Cardiac muscle cell (in vitro differentiated cells and primary cell): ENCODE measurements at regions not wholly inside any gene's neighbourhood (a gene's known extent, or its start where the extent isn't known, plus 50 kb on each side); places are given as distances from the start of the nearest gene placed in this dataset.
A peak's percentile ranks its signal among the peaks of the same experiment; 100 is the strongest.

Source experiments
- DNase-seq, 2 donors: peaks; one replicate each; pipeline versions ENCODE4 v3.0.0 to v3.0.0-alpha.2; 2010 to 2017; ENCODE audit warnings: low read depth in 1 of 2, low spot score in 1 of 2
- H3K27ac ChIP-seq: fragments of 200-600 bp; sonication (generic); 2 replicates; pipeline ENCODE4 v1.5.1; 2016
- H3K27me3 ChIP-seq: fragments of 200-600 bp; sonication (generic); 2 replicates; pipeline ENCODE4 v1.6.0; 2016; ENCODE audit warnings: control low read depth
- H3K36me3 ChIP-seq: fragments of 200-600 bp; sonication (generic); 2 replicates; pipeline ENCODE4 v1.5.1; 2016; ENCODE audit warnings: control low read depth
- H3K4me1 ChIP-seq: fragments of 200-600 bp; sonication (generic); 2 replicates; pipeline ENCODE4 v1.8.1; 2017; ENCODE audit warnings: low read depth, mild to moderate bottlenecking, mixed run types
- H3K4me3 ChIP-seq: fragments of 200-600 bp; sonication (generic); 2 replicates; pipeline ENCODE4 v1.5.1; 2016; ENCODE audit warnings: mild to moderate bottlenecking
- H3K9me3 ChIP-seq: fragments of 200-600 bp; sonication (generic); 2 replicates; pipeline ENCODE4 v1.5.1; 2017; ENCODE audit warnings: low read depth, mild to moderate bottlenecking, control low read depth
- CTCF ChIP-seq: IDR thresholded peaks from 2 replicates; pipeline ENCODE4 v1.5.1; 2012; ENCODE audit warnings: low read depth, mild to moderate bottlenecking, low read length

GRCh38 chr4:37531151-37531550 lies 155.0 kb downstream of the RELL1 start:
- DNase-seq, result no peak
- no peak for TF ChIP-seq CTCF
- Histone ChIP-seq H3K9me3 (no peaks in the 10 kb centered on the region), H3K4me3 (no peak overlapping the region), H3K36me3 (no peaks in the 10 kb centered on the region), H3K4me1 (no peaks in the 10 kb centered on the region), H3K27me3 (no peaks in the 10 kb centered on the region), H3K27ac (no peak overlapping the region)

- Histone ChIP-seq H3K4me3 (no peak overlapping the region), H3K9me3 (no peaks in the 10 kb centered on the region), H3K4me1 (no peaks in the 10 kb centered on the region), H3K36me3 (no peaks in the 10 kb centered on the region), H3K27me3 (no peaks in the 10 kb centered on the region), H3K27ac (no peak overlapping the region)
- TF ChIP-seq CTCF, result no peak
- DNase-seq, result no peak
These were observed 155.7 kb downstream of the RELL1 start for GRCh38 chr4:37530451-37530850.

- no peak for TF ChIP-seq CTCF
- H3K27ac ChIP-seq, result no peak overlapping the region
- no peak overlapping the region for H3K4me3 ChIP-seq
- H3K36me3 ChIP-seq, result no peaks in the 10 kb centered on the region
- no peaks in the 10 kb centered on the region for H3K9me3 ChIP-seq
- peak in 1 of 2 donors; percentile 1 for DNase-seq
- H3K27me3 ChIP-seq, result no peaks in the 10 kb centered on the region
- no peaks in the 10 kb centered on the region for H3K4me1 ChIP-seq
These were observed 157.8 kb downstream of the RELL1 start for GRCh38 chr4:37528166-37528885.

- no peak overlapping the region for H3K27ac ChIP-seq
These were observed 161.9 kb downstream of the RELL1 start for GRCh38 chr4:37524267-37524666.

GRCh38 chr4:37522996-37523395 lies 163.2 kb downstream of the RELL1 start:
- no peaks in the 10 kb centered on the region for H3K36me3 ChIP-seq

More at GRCh38 chr4:37524267-37524666, 161.9 kb downstream of the RELL1 start:
- DNase-seq, result no peak
- Histone ChIP-seq H3K36me3 (no peaks in the 10 kb centered on the region), H3K9me3 (no peaks in the 10 kb centered on the region), H3K4me3 (no peak overlapping the region), H3K27me3 (no peaks in the 10 kb centered on the region), H3K4me1 (no peaks in the 10 kb centered on the region)
- TF ChIP-seq CTCF, result no peak

More at GRCh38 chr4:37522996-37523395, 163.2 kb downstream of the RELL1 start:
- H3K27ac ChIP-seq, result no peak overlapping the region
- no peak for DNase-seq
- no peak for TF ChIP-seq CTCF
- H3K4me1 ChIP-seq, result no peaks in the 10 kb centered on the region
- no peak overlapping the region for H3K4me3 ChIP-seq
- no peaks in the 10 kb centered on the region for H3K27me3 ChIP-seq
- H3K9me3 ChIP-seq, result no peaks in the 10 kb centered on the region
